ENCODE measurements at regions not wholly inside any gene's neighbourhood (a gene's known extent, or its start where the extent isn't known, plus 50 kb on each side); places are given as distances from the start of the nearest gene placed in this dataset.

- no peak for TF ChIP-seq CTCF (IDR thresholded peaks at IDR 0.05; ENCODE audit: insufficient read depth, low read length, poor library complexity, severe bottlenecking)
- no peak for DNase-seq (ENCODE audit: extremely low read depth, insufficient read length)
- no peak overlapping the region for H3K4me3 ChIP-seq (replicated peaks; ENCODE audit: low read depth, low read length)
- H3K36me3 ChIP-seq (ENCODE audit: control insufficient read depth, insufficient read depth, low read length), result no peaks in the 10 kb centered on the region
- no peaks in the 10 kb centered on the region; the same call in 1 of the 2 replicates for H3K27me3 ChIP-seq (replicated peaks; ENCODE audit: control insufficient read depth, insufficient read depth, low read length)
These were observed 1099.2 kb downstream of the FAM181B start for GRCh38 chr11:81634483-81634882.

- H3K36me3 ChIP-seq (ENCODE audit: control insufficient read depth, insufficient read depth, low read length), result no peaks in the 10 kb centered on the region
- no peak overlapping the region for H3K4me3 ChIP-seq (replicated peaks; ENCODE audit: low read depth, low read length)
- no peaks in the 10 kb centered on the region for H3K27me3 ChIP-seq (replicated peaks; ENCODE audit: control insufficient read depth, insufficient read depth, low read length)
- DNase-seq (ENCODE audit: extremely low read depth, insufficient read length), result no peak
- TF ChIP-seq CTCF (IDR thresholded peaks at IDR 0.05; ENCODE audit: insufficient read depth, low read length, poor library complexity, severe bottlenecking), result no peak
These were observed 1131.2 kb downstream of the FAM181B start for GRCh38 chr11:81602508-81602907.

- Histone ChIP-seq H3K36me3 (ENCODE audit: control insufficient read depth, insufficient read depth, low read length) (no peaks in the 10 kb centered on the region), H3K4me3 (replicated peaks; ENCODE audit: low read depth, low read length) (no peak overlapping the region), H3K27me3 (replicated peaks; ENCODE audit: control insufficient read depth, insufficient read depth, low read length) (no peaks in the 10 kb centered on the region)
- no peak for DNase-seq (ENCODE audit: extremely low read depth, insufficient read length)
- TF ChIP-seq CTCF (IDR thresholded peaks at IDR 0.05; ENCODE audit: insufficient read depth, low read length, poor library complexity, severe bottlenecking), result no peak
These were observed 1137.0 kb downstream of the FAM181B start for GRCh38 chr11:81596704-81597103.

GRCh38 chr11:81585390-81585933 is 1148.2 kb downstream of the FAM181B start:
- no peak for TF ChIP-seq CTCF (IDR thresholded peaks at IDR 0.05; ENCODE audit: insufficient read depth, low read length, poor library complexity, severe bottlenecking)
- no peak for DNase-seq (ENCODE audit: extremely low read depth, insufficient read length)
- Histone ChIP-seq H3K4me3 (replicated peaks; ENCODE audit: low read depth, low read length) (no peak overlapping the region), H3K27me3 (replicated peaks; ENCODE audit: control insufficient read depth, insufficient read depth, low read length) (no peaks in the 10 kb centered on the region), H3K36me3 (ENCODE audit: control insufficient read depth, insufficient read depth, low read length) (no peaks in the 10 kb centered on the region)

- TF ChIP-seq CTCF (IDR thresholded peaks at IDR 0.05; ENCODE audit: insufficient read depth, low read length, poor library complexity, severe bottlenecking), result no peak
- H3K27me3 ChIP-seq (replicated peaks; ENCODE audit: control insufficient read depth, insufficient read depth, low read length), result no peaks in the 10 kb centered on the region
- H3K36me3 ChIP-seq (ENCODE audit: control insufficient read depth, insufficient read depth, low read length), result no peaks in the 10 kb centered on the region
- DNase-seq (ENCODE audit: extremely low read depth, insufficient read length), result no peak
- no peak overlapping the region for H3K4me3 ChIP-seq (replicated peaks; ENCODE audit: low read depth, low read length)
These were observed 1154.3 kb downstream of the FAM181B start for GRCh38 chr11:81579339-81579738.

GRCh38 chr11:81578571-81578970 is 1155.1 kb downstream of the FAM181B start:
- DNase-seq (ENCODE audit: extremely low read depth, insufficient read length), result no peak
- Histone ChIP-seq H3K36me3 (ENCODE audit: control insufficient read depth, insufficient read depth, low read length) (no peaks in the 10 kb centered on the region), H3K27me3 (replicated peaks; ENCODE audit: control insufficient read depth, insufficient read depth, low read length) (no peaks in the 10 kb centered on the region), H3K4me3 (replicated peaks; ENCODE audit: low read depth, low read length) (no peak overlapping the region)
- TF ChIP-seq CTCF (IDR thresholded peaks at IDR 0.05; ENCODE audit: insufficient read depth, low read length, poor library complexity, severe bottlenecking), result no peak

Data from GM06990 (cell line).